Left lung (tissue), 4 donors: ENCODE measurements at regions not wholly inside any gene's neighbourhood (a gene's known extent, or its start where the extent isn't known, plus 50 kb on each side); places are given as distances from the start of the nearest gene placed in this dataset.
A peak's percentile ranks its signal among the peaks of the same experiment; 100 is the strongest.

ENCODE experiments used
- ATAC-seq: fragments of 200-7000 bp; cut with Tn5 transposase; one replicate; pipeline ENCODE4 v1.9.1; 2020; ENCODE audit warnings: moderate library complexity
- DNase-seq, 4 donors: peaks; one replicate each; pipeline ENCODE4 v3.0.0-alpha.2; 2013 to 2020
- H3K27ac ChIP-seq, 2 donors: fragments of 200-600 bp; sonication (generic) in 1 of 2; one replicate each; pipeline versions ENCODE4 v1.5.0 to v1.8.0; 2020 to 2021
- H3K27me3 ChIP-seq, 2 donors: fragments of 200-600 bp; sonication (generic) in 1 of 2; one replicate each; pipeline versions ENCODE4 v1.5.0 to v1.8.0; 2020 to 2021
- H3K36me3 ChIP-seq, 2 donors: fragments of 200-600 bp; sonication (generic) in 1 of 2; one replicate each; pipeline versions ENCODE4 v1.5.0 to v1.8.0; 2020 to 2021
- H3K4me1 ChIP-seq, 2 donors: fragments of 200-600 bp; one replicate each; pipeline ENCODE4 v1.8.0; 2021
- H3K4me3 ChIP-seq, 2 donors: fragments of 200-600 bp; sonication (generic) in 1 of 2; one replicate each; pipeline versions ENCODE4 v1.5.0 to v1.8.0; 2020 to 2021; ENCODE audit warnings: mild to moderate bottlenecking in 1 of 2
- H3K9me3 ChIP-seq, 2 donors: fragments of 200-600 bp; sonication (generic) in 1 of 2; one replicate each; pipeline versions ENCODE4 v1.5.0 to v1.8.0; 2020 to 2021
- CTCF ChIP-seq, 2 donors: fragments of 200-600 bp; sonication (generic) in 1 of 2; IDR thresholded peaks; one replicate each; pipeline versions ENCODE4 v1.5.0 to v1.8.0; 2021; ENCODE audit warnings: antibody characterized with exemption in 2 of 2
- intact Hi-C, 2 donors: fragments of 100-400 bp; cut with DNase I; formaldehyde crosslinking; loops; one replicate each; pipeline versions ENCODE4 v1.11.2 to v1.14.2; 2022
- donor health status: DM: no; HTN: yes; CAD: no.
- donor health status: DM: no; HTN: no; CAD: no.

- Histone ChIP-seq H3K4me3 (no peak overlapping the region), H3K36me3 (no peaks in the 10 kb centered on the region), H3K4me1 (no peaks in the 10 kb centered on the region), H3K27me3 (no peaks in the 10 kb centered on the region), H3K27ac (no peak overlapping the region), H3K9me3 (no peaks in the 10 kb centered on the region)
- DNase-seq: no peak
- TF ChIP-seq CTCF (IDR thresholded peaks at IDR 0.05): no peak
- ATAC-seq: no peak
- intact Hi-C loops: no loop called here
Measured at GRCh38 chr5:58151414-58151813, 308.5 kb downstream of the PLK2 start.

GRCh38 chr5:58150926-58151325 is 309.0 kb downstream of the PLK2 start:
- Histone ChIP-seq H3K36me3 (no peaks in the 10 kb centered on the region), H3K27me3 (no peaks in the 10 kb centered on the region), H3K4me1 (no peaks in the 10 kb centered on the region), H3K27ac (no peak overlapping the region), H3K9me3 (no peaks in the 10 kb centered on the region), H3K4me3 (no peak overlapping the region)
- no peak for TF ChIP-seq CTCF (IDR thresholded peaks at IDR 0.05)
- DNase-seq (no peak), ATAC-seq (no peak)
- intact Hi-C loops: no loop called here

- peak; percentile 92 for ATAC-seq
- H3K36me3 ChIP-seq: no peaks in the 10 kb centered on the region
- H3K9me3 ChIP-seq: no peaks in the 10 kb centered on the region
- no peak for TF ChIP-seq CTCF (IDR thresholded peaks at IDR 0.05)
- H3K4me1 ChIP-seq: no peaks in the 10 kb centered on the region
- no peak for DNase-seq
- H3K27ac ChIP-seq: no peak overlapping the region
- intact Hi-C loops: no loop called here
- H3K4me3 ChIP-seq: no peak overlapping the region
- no peaks in the 10 kb centered on the region for H3K27me3 ChIP-seq
Measured at GRCh38 chr5:58149746-58150145, 310.1 kb downstream of the PLK2 start.

- no peak for TF ChIP-seq CTCF (IDR thresholded peaks at IDR 0.05)
- peak; percentile 88 for ATAC-seq
Measured at GRCh38 chr5:58149345-58149744, 310.5 kb downstream of the PLK2 start.

GRCh38 chr5:58148254-58148775 is 311.6 kb downstream of the PLK2 start:
- Histone ChIP-seq H3K4me1 (no peaks in the 10 kb centered on the region), H3K27ac (no peak overlapping the region), H3K36me3 (no peaks in the 10 kb centered on the region), H3K27me3 (no peaks in the 10 kb centered on the region), H3K4me3 (no peak overlapping the region), H3K9me3 (no peaks in the 10 kb centered on the region)
- ATAC-seq (no peak), DNase-seq (no peak)
- intact Hi-C loops: no loop called here
- TF ChIP-seq CTCF (IDR thresholded peaks at IDR 0.05): no peak

More at GRCh38 chr5:58149345-58149744, 310.5 kb downstream of the PLK2 start:
- intact Hi-C loops: no loop called here
- Histone ChIP-seq H3K36me3 (no peaks in the 10 kb centered on the region), H3K9me3 (no peaks in the 10 kb centered on the region), H3K4me3 (no peak overlapping the region), H3K4me1 (no peaks in the 10 kb centered on the region), H3K27ac (no peak overlapping the region), H3K27me3 (no peaks in the 10 kb centered on the region)
- DNase-seq: peak in 1 of 4 donors; percentile 39
